ENCODE measurements at regions not wholly inside any gene's neighbourhood (a gene's known extent, or its start where the extent isn't known, plus 50 kb on each side); places are given as distances from the start of the nearest gene placed in this dataset.

GRCh38 chr4:152265149-152265621, 270.7 kb downstream of the FBXW7 start:
- Histone ChIP-seq H3K27ac (ENCODE audit: low read depth, low read length) (no peak overlapping the region), H3F3A (ENCODE audit: control insufficient read depth, insufficient read depth) (no peaks in the 10 kb centered on the region), H3K79me2 (ENCODE audit: control insufficient read depth, low read length) (no peaks in the 10 kb centered on the region), H3K9me2 (replicated peaks; ENCODE audit: control insufficient read depth, low read length) (no peaks in the 10 kb centered on the region), H3K9me3 (ENCODE audit: control insufficient read depth, insufficient read depth, low read length) (peaks cover 3% of the 10 kb centered on the region; the same call in 1 of the 2 replicates), H4K20me1 (ENCODE audit: control insufficient read depth, insufficient read depth, low read depth, low read length) (no peaks in the 10 kb centered on the region), H3K27me3 (ENCODE audit: control insufficient read depth, low read length) (no peaks in the 10 kb centered on the region), H3K4me3 (ENCODE audit: low read length) (no peak overlapping the region), H3K4me1 (ENCODE audit: control insufficient read depth, low read length) (no peaks in the 10 kb centered on the region), H3K36me3 (ENCODE audit: control insufficient read depth, low read length) (no peaks in the 10 kb centered on the region), H3K4me2 (ENCODE audit: low read length) (no peak overlapping the region)
- TF ChIP-seq EZH2phosphoT487 (IDR thresholded peaks at IDR 0.05; ENCODE audit: borderline replicate concordance, low read length) = no peak
- TF ChIP-seq, protein P1, sequence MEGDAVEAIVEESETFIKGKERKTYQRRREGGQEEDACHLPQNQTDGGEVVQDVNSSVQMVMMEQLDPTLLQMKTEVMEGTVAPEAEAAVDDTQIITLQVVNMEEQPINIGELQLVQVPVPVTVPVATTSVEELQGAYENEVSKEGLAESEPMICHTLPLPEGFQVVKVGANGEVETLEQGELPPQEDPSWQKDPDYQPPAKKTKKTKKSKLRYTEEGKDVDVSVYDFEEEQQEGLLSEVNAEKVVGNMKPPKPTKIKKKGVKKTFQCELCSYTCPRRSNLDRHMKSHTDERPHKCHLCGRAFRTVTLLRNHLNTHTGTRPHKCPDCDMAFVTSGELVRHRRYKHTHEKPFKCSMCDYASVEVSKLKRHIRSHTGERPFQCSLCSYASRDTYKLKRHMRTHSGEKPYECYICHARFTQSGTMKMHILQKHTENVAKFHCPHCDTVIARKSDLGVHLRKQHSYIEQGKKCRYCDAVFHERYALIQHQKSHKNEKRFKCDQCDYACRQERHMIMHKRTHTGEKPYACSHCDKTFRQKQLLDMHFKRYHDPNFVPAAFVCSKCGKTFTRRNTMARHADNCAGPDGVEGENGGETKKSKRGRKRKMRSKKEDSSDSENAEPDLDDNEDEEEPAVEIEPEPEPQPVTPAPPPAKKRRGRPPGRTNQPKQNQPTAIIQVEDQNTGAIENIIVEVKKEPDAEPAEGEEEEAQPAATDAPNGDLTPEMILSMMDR (IDR thresholded peaks at IDR 0.05; ENCODE audit: low read depth, low read length, poor library complexity, severe bottlenecking) = no peak

DNA sequence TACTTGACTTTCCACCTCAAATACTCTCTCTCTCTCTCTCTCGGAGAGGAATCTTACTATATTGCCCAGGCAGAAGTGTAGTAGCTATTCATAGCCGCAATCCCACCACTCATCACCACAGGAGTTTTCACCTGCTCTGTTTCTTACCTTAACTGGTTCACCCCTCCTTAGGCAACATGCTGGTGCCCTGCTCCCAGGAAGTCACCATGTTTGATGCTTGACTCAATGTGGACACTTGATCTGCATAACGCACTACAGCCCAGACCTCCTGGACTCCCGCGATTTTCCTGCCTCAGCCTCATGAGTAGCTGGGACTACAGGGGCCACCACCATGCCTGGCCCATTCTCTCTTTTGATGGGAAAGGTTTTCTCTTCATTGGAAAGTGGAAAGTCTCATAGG, 271.8 kb downstream of the FBXW7 start:
- Histone ChIP-seq H3K27ac (ENCODE audit: low read depth, low read length) (no peak overlapping the region), H3K36me3 (ENCODE audit: control insufficient read depth, low read length) (no peaks in the 10 kb centered on the region), H4K20me1 (ENCODE audit: control insufficient read depth, insufficient read depth, low read depth, low read length) (no peaks in the 10 kb centered on the region), H3K4me1 (ENCODE audit: control insufficient read depth, low read length) (no peaks in the 10 kb centered on the region), H3K9me3 (ENCODE audit: control insufficient read depth, insufficient read depth, low read length) (peaks cover 3% of the 10 kb centered on the region; the same call in 1 of the 2 replicates), H3F3A (ENCODE audit: control insufficient read depth, insufficient read depth) (no peaks in the 10 kb centered on the region), H3K4me2 (ENCODE audit: low read length) (no peak overlapping the region), H3K27me3 (ENCODE audit: control insufficient read depth, low read length) (no peaks in the 10 kb centered on the region), H3K9me2 (replicated peaks; ENCODE audit: control insufficient read depth, low read length) (no peaks in the 10 kb centered on the region), H3K4me3 (ENCODE audit: low read length) (no peak overlapping the region), H3K79me2 (ENCODE audit: control insufficient read depth, low read length) (no peaks in the 10 kb centered on the region)
- no peak for TF ChIP-seq EZH2phosphoT487 (IDR thresholded peaks at IDR 0.05; ENCODE audit: borderline replicate concordance, low read length)
- TF ChIP-seq, protein P1 (IDR thresholded peaks at IDR 0.05; ENCODE audit: low read depth, low read length, poor library complexity, severe bottlenecking) = no peak

DNA sequence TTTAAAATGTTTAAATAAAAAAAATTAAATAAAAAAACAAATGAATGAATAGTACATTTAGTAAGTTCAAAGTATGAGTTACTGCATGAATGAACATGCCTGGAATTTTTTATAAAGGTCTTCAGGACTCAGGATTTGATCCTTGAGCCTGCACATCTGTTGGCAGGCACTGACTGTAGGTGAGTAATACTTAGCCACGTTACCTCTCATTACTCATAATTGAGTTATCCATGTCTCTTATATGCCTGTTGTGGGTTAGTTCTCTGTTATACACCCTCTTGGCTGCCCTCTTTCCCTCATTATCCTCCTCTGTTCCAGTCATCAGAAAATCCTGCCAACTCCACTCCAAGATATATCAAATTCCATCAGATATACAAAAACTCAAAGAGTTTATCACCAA, 276.0 kb downstream of the FBXW7 start:
- H3K4me2 ChIP-seq (ENCODE audit: low read length) = no peak overlapping the region

More for the DNA sequence above, 276.0 kb downstream of the FBXW7 start:
- no peaks in the 10 kb centered on the region for H3K36me3 ChIP-seq (ENCODE audit: control insufficient read depth, low read length)
- H4K20me1 ChIP-seq (ENCODE audit: control insufficient read depth, insufficient read depth, low read depth, low read length) = no peaks in the 10 kb centered on the region
- no peaks in the 10 kb centered on the region for H3K79me2 ChIP-seq (ENCODE audit: control insufficient read depth, low read length)
- no peak overlapping the region for H3K27ac ChIP-seq (ENCODE audit: low read depth, low read length)
- H3K9me2 ChIP-seq (replicated peaks; ENCODE audit: control insufficient read depth, low read length) = no peaks in the 10 kb centered on the region
- no peaks in the 10 kb centered on the region for H3F3A ChIP-seq (ENCODE audit: control insufficient read depth, insufficient read depth)
- no peak overlapping the region for H3K4me3 ChIP-seq (ENCODE audit: low read length)
- peaks cover 3% of the 10 kb centered on the region; the same call in 1 of the 2 replicates for H3K9me3 ChIP-seq (ENCODE audit: control insufficient read depth, insufficient read depth, low read length)
- H3K27me3 ChIP-seq (ENCODE audit: control insufficient read depth, low read length) = no peaks in the 10 kb centered on the region
- TF ChIP-seq EZH2phosphoT487 (IDR thresholded peaks at IDR 0.05; ENCODE audit: borderline replicate concordance, low read length) = no peak
- TF ChIP-seq, protein P1 (IDR thresholded peaks at IDR 0.05; ENCODE audit: low read depth, low read length, poor library complexity, severe bottlenecking) = no peak
- no peaks in the 10 kb centered on the region for H3K4me1 ChIP-seq (ENCODE audit: control insufficient read depth, low read length)

All from DOHH2 (cell line).